ENCODE measurements at regions not wholly inside any gene's neighbourhood (a gene's known extent, or its start where the extent isn't known, plus 50 kb on each side); places are given as distances from the start of the nearest gene placed in this dataset.

GRCh38 chr17:73718912-73719311, 74.7 kb upstream of the SDK2 start:
- TF ChIP-seq, protein P1, sequence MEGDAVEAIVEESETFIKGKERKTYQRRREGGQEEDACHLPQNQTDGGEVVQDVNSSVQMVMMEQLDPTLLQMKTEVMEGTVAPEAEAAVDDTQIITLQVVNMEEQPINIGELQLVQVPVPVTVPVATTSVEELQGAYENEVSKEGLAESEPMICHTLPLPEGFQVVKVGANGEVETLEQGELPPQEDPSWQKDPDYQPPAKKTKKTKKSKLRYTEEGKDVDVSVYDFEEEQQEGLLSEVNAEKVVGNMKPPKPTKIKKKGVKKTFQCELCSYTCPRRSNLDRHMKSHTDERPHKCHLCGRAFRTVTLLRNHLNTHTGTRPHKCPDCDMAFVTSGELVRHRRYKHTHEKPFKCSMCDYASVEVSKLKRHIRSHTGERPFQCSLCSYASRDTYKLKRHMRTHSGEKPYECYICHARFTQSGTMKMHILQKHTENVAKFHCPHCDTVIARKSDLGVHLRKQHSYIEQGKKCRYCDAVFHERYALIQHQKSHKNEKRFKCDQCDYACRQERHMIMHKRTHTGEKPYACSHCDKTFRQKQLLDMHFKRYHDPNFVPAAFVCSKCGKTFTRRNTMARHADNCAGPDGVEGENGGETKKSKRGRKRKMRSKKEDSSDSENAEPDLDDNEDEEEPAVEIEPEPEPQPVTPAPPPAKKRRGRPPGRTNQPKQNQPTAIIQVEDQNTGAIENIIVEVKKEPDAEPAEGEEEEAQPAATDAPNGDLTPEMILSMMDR (IDR thresholded peaks at IDR 0.05): no peak
- TF ChIP-seq POLR2A (IDR thresholded peaks at IDR 0.05): no peak

All from uterus (tissue), 2 donors.